ENCODE measurements at regions not wholly inside any gene's neighbourhood (a gene's known extent, or its start where the extent isn't known, plus 50 kb on each side); places are given as distances from the start of the nearest gene placed in this dataset.
"Not testable (repeated sequence)": the region's sequence is repeated elsewhere in the genome, so short reads cannot be mapped to it uniquely, and the experiment has no call there.

DNA sequence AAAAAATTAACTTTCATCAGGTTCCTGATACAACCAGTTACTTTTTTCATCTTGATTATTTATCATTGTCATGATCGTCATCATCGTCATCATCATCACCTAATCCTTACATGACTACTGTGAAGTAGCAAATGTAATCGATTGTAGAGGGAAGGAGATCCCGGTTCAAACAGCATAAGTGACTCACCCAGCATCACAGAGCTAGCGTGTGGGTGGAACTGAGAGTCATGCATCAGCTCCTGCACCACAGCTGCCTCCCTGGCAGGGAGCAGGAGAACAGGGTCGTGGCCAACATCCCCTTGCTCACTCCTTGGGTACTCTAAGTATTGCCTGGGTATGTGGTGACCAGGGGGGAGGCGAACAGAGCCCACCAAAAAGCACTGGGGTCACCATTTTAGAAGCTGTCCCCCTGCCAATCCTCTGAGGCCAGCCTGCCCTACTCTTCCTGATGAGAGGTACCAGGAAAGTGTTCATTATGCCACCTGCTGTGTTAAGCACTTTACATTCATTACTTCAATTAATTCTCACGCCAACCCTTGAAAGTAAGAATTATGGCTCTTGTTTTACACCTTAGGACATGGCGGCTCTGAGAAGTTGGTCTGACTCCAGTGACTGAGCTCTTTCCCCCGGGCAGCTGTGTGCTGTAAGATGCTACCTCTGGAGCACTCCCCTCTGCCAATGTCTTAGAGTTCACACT lies 425.2 kb downstream of the CD83 start:
- DNase-seq, result no peak

GRCh38 chr6:14543971-14544585 lies 426.5 kb downstream of the CD83 start:
- DNase-seq, result no peak

- peak; percentile 92 to 95 for DNase-seq
Observed at GRCh38 chr6:14544666-14545065, 427.1 kb downstream of the CD83 start.

DNA sequence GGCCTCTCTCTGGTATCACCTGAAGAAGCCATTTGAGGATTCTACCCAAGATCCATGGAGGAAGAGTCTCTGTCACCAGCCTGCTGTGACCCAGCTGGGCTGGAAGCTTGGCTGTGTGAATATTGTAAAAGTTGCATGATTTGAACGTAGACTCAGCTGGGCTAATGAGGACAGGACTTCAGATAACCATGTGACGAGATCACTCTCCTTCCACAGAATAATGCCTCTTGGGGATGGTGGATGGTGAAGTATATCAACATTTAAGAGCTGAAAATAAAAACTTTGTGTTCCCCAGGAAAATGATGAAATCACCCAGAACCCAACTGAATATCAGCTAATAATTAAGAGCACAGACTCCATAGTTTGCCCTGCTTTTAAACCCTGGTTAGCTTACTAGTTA lies 427.9 kb downstream of the CD83 start:
- DNase-seq, result no peak

DNA sequence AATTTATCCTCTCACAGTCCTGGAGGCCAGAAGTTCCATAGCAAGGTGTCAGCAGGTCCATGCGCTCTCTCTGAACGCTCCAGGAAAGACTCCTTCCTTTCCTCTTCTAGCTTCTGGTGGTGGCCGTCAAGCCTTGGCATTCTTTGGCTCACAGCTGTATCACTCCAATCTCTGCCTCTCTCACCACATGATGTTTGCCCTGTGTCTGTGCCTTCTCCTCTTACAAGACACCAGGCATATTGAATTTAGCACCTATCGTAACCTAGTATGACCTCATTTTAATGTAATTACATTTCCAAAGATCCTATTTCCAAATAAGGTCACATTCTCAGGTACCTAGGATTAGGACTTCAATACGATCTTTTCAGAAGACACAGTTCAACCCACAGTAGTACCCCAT lies 428.5 kb downstream of the CD83 start:
- no peak for DNase-seq

DNA sequence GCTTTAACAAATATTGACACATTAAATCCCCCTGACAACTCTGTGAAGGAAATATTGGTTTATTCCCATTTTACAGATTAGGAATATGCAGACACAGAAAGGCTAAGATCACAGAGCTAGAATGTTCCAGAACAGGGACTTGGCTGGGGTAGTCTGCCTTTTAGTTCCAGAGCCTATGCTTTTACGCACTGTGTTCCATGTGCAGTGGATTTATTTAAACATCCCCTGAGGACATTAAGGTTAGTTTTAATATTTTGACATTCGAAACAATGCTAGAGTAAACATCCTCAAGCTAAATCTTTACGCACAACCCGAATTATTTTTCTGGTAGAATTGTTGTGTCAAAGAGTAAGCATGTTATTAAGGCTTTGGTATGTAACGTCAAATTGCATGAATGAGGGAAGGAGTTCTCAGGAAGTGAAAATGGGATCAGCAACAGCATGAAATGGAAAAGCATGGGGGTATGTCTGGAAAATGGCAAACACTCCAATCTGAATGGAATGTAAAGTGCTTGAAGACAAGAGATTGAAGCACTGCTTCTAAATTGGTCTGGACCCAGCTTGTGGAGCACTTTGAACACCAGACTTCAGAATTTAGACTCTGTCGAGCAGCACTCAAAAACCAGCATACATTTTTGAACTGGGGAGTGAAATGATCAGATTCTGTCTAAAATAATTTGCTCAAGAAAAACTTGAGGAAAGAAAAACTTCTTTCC lies 429.9 kb downstream of the CD83 start:
- no peak for DNase-seq

DNA sequence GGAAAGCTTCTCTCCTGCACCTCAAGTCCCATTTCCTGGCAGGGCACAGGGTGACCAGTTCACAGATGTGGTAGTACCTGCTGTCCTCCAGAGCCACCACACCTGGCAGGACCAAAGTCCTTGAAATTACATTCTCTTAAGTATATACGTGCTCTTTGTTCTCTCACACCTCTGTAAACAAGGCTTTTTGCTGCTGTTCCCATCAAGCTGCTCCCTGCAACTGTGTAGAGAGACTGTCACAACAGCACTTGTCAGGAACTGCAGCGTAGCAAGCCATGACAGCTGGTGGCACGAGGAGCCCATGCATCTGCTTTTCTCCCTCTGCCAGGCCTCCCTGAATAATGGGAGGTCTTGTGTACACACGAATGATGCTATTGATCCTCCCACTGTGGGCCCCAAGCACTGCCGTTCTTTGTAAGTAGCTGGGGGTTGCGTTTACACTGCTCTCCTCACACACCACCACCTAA lies 431.8 kb downstream of the CD83 start:
- DNase-seq, result peak; percentile 23 to 52

DNA sequence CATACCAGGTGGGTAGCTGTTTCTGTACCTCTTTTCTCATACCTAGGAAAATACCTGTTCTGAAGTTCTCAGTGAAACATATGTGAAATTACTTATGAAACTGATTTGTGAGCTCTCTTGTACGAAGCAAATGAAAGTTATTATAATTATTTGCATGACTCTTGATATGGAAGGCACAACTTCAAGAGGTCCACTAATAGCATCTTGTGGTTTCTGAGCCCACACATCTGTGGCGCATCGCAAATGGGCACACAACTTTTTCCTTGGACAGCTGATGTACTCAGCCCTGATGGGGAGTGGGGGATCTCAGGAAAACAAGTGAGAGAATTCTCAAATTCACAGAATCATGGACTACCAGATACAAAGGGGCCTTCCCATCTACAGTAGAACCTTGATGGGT lies 432.3 kb downstream of the CD83 start:
- DNase-seq, result no peak

- DNase-seq, result no peak
Observed at GRCh38 chr6:14550410-14550809, 432.8 kb downstream of the CD83 start.

- peak in 1 of 2 experiments; percentile 28 for DNase-seq
Observed at GRCh38 chr6:14550822-14551221, 433.2 kb downstream of the CD83 start.

GRCh38 chr6:14551601-14552000 lies 434.0 kb downstream of the CD83 start:
- DNase-seq, result not testable (repeated sequence)

GRCh38 chr6:14552891-14553290 lies 435.3 kb downstream of the CD83 start:
- no peak for DNase-seq

DNA sequence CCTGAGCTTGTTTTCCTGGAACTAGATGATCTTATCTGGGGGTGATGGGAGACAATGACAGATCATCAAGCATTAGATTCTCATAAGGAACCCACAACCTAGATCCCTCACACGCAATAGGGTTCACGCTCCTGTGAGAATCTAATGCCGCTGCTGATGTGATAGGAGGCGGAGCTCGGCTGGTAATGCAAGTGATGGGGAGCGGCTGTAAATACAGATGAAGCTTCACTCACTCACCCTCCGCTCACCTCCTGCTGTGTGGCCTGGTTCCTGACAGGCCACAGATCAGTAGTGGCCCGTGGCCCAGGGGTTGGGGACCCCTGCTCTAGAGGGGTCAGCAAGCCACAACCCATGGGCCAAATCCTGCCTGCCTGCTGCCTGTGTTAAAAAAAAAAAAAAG lies 435.9 kb downstream of the CD83 start:
- no peak for DNase-seq

GRCh38 chr6:14555804-14556203 lies 438.2 kb downstream of the CD83 start:
- DNase-seq, result no peak

DNA sequence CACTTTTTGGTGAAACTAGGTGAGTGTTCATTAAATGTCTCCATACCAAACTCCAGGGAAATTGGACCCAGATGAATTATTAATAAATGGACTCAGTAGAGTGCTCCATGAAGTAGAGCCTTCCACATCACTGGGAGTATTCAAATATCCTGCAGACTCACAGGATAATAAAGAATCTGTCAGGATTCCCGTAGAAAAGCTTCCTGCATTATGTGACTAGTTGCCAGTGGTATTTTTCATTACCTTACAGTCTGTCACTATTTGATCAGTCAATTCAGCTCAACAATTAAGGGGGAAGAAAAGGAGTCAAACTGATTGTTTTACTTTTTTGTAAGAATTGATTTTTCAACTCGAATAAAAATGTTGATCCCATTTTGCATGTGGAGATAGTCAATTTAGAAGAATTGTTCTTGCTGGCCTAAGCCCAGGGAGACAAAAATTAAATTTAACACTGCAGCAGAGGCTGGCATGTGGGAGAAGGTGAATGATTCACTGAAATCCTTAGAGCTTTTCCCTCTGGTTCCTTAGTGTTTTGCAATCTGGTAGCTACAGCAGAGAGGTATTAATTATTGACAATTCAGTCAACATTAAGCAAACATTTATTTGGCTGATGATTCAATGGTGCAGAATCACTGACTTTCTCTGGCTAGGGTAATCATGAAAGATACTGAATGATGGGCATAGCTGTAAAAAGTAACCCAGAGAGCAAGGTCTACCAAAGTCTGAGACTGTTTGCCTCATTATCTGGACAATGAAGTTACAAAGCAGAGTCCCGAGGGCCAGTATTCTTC lies 442.4 kb downstream of the CD83 start:
- DNase-seq, result no peak

DNA sequence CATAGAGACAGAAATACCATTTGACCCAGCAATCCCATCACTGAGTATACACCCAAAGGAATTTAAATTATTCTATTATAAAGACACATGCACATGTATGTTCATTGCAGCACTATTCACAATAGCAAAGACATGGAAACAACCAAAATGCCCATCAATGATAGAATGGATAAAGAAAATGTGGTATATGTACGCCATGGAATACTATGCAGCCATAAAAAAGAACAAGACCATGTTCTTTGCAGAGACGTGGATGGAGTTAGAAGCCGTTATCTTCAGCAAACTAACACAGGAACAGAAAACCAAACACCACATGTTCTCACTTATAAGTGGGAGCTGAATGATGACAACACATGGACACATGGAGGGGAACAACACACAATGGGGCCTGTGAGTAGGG lies 444.0 kb downstream of the CD83 start:
- DNase-seq, result not testable (repeated sequence)

DNA sequence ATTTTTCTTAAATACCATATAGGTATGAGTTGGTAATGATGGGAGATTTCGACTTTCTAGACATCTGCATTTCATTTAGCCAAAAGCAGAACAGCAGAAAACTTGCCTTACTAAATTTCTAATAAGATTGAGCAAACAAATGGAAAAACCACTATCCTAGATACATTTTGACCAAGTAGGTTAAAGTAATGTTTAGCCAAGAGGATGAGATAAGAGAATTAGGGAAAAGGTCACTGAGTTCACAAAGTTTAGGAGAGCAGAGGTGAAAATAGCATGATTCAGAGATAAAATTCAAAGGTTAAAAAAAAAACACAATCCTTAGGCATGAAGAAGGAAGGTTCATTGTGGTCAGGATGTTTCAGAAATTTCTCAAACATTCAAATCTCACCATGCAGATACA lies 450.3 kb downstream of the CD83 start:
- no peak for DNase-seq

- no peak for DNase-seq
Observed at GRCh38 chr6:14569394-14569793, 451.8 kb downstream of the CD83 start.

DNA sequence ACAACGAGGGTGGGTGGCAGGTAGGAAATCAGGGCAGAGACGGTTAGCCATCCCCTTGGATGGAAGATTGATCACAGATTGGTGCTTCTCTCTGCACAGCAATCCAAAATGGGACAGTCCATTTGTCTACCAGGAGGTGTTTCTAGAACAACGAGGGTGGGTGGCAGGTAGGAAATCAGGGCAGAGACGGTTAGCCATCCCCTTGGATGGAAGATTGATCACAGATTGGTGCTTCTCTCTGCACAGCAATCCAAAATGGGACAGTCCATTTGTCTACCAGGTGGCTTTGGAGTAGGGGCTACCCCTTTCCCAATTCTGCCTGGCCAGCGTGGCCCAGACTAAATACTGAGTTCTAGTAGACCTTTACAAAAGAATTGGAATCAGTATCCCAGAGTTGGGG lies 452.3 kb downstream of the CD83 start:
- not testable (repeated sequence) for DNase-seq

- no peak for DNase-seq
Observed at GRCh38 chr6:14571001-14571400, 453.4 kb downstream of the CD83 start.

DNA sequence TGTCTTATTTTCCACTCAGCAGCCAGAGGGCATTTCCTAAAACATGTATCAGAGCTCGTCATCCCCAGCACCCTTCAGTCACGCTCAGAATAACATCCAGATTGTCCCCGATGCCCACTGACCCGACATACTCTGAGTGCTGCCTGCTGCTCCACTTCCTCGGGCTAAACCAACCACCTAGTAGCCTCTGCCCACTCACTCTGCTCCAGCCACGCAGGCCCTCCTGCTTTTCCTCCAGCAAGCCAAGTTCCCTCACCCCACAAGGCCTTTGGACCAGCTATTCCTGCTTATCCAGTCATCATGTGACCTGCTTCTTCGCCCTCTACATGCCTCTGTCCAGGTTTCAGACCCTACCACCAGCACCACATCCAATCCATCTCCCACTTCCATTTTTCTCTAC lies 454.2 kb downstream of the CD83 start:
- no peak for DNase-seq

DNA sequence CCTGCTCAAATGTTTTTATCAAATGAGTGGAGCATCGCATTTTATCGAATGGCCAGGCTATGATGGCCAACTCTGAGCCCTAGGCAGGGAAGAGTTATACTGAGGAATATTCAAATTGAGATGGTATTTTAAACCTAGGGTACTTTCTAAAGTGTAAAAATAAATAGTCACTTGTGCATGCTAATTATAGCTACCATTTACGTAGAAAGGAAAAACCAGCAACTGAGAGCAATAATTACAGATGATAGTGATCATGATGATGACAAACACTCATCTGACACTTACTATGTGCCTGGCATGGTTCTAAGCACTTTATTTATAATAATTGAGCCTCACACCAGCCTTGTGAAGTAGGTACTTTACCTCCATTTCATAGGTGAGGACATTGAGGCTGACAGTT lies 455.7 kb downstream of the CD83 start:
- no peak for DNase-seq

- DNase-seq, result no peak
Observed at GRCh38 chr6:14573703-14574290, 456.2 kb downstream of the CD83 start.

Data from NCI-H526 (cell line).